ENCODE measurements at regions not wholly inside any gene's neighbourhood (a gene's known extent, or its start where the extent isn't known, plus 50 kb on each side); places are given as distances from the start of the nearest gene placed in this dataset.

GRCh38 chr1:184860535-184860934, 105.9 kb upstream of the EDEM3 start:
- TF ChIP-seq EP300 (IDR thresholded peaks at IDR 0.05), result no peak
- no peak for TF ChIP-seq CTCF (IDR thresholded peaks at IDR 0.05)
- no peak for TF ChIP-seq POLR2A (IDR thresholded peaks at IDR 0.05)
